HT-29 (cell line): ENCODE measurements at regions not wholly inside any gene's neighbourhood (a gene's known extent, or its start where the extent isn't known, plus 50 kb on each side); places are given as distances from the start of the nearest gene placed in this dataset.

Experiments
- DNase-seq: peaks from one replicate; pipeline ENCODE4 v3.0.0-alpha.2; 2015; ENCODE audit warnings: low spot score

DNA sequence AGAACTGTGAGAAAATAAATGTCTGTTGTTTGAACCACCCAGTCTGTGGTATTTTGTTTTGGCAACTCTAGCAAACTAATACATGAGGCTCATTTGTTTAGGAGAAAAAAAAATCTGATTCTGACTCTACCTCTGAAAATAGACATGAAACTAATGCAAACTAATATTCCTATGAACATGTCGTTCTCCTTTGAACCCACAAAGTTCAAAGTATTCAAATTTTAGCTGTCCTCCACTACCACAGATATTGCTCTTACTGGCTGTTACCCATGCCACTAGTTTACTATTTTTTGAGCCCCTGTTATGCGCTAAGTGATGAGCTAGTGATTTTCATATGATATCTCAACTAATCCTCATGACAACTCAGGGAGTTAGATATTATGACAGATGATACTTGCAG, 58.8 kb upstream of the ZNF804B start:
- no peak for DNase-seq

DNA sequence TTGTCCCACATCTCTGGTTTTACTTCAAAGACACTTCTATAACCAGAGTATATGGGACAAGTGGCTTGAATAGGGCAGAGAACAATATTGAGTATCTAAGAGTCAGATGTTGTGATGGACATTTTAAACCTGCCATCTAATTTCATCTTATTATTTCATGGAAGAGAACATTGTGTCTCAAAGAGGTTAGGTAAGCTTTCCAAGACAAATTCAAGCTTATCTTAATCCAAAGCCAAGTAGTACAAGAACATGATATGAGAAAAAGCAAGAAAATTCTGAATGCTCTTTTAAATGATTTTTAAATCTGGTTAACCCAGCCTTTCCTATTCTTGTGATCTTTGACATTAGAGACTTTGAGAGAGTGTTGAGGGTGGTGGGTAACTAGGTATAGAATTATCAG, 65.3 kb upstream of the ZNF804B start:
- DNase-seq: no peak

- no peak for DNase-seq
Observed at GRCh38 chr7:88693131-88693530, 66.4 kb upstream of the ZNF804B start.

DNA sequence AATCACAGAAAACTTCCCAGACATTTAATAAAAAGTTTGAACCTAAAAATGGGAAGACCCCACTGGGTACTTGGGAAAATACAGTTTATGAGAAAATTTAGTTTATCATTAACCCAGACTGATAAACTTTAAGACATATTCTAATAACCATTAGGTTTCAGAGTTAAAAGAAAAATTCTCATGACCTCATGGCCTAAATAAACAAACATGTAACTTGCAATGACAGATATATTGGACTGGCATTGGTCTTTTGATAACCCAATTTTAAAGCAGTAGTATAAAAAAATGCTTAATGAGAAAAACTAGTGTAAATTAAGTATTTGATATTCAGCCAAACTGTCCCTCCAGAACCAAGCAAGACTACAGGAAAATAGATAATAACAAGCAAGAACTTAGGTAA, 67.0 kb upstream of the ZNF804B start:
- DNase-seq: peak; percentile 2

GRCh38 chr7:88689821-88690220, 69.7 kb upstream of the ZNF804B start:
- no peak for DNase-seq

GRCh38 chr7:88688222-88688621, 71.3 kb upstream of the ZNF804B start:
- DNase-seq: no peak

GRCh38 chr7:88686468-88687229, 72.9 kb upstream of the ZNF804B start:
- no peak for DNase-seq

- no peak for DNase-seq
Observed at GRCh38 chr7:88681682-88682081, 77.8 kb upstream of the ZNF804B start.

GRCh38 chr7:88670536-88670935, 89.0 kb upstream of the ZNF804B start:
- no peak for DNase-seq

DNA sequence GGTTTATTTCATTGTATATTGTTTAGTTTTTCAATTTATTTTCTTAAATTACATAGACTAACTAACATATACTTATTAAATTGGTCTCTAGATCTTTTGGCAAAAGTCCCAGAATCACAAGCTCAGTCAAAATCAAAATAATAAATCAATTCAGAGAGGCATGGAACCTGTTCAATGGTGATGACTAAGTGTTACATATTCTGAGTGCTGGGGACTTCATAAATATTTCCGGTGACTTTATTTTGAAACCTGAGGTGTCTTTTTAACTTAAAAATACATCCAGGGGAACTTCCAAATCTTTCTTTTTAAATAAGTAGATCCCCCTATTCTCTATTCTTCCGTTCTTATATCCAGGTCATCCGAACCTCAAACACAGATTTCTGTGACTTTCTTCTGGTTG, 89.6 kb upstream of the ZNF804B start:
- DNase-seq: no peak

DNA sequence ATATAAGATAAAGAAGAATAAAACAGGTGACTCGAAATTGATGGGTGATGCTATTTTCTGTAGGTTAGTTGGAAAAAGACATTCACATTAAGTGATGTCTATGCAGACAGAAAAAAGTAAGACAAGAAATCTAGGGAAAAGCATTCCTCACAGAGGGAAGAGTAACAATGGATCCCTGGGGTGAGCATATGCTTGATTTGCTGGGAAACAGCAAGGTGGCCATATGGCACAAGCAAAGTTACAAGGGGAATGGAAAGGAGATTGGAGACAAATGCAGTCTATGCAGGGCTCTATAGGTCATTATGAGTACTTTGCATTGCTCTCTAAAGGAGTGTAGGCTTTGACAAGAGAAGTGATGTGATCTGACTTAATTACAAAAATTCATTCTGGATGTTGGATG, 90.9 kb upstream of the ZNF804B start:
- DNase-seq: no peak

DNA sequence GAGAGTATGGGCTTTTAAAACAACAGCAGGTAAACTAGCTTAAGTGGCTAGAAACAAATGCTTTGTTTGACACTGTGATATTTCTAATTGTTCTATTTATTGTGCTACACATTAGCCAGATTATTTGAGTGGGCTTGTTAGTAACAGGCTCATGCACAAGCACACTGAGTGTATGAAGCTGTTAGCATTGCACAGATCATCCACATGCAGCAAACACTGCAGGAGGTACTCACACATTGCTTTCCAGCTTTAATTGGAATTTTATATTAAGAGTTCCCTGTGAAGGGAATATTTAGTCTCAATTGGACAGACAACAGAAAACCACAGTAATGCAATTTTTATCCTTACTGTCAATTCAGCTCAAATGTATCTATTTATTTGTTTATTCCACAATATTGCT, 92.9 kb upstream of the ZNF804B start:
- DNase-seq: no peak

- peak; percentile 24 for DNase-seq
Observed at GRCh38 chr7:88665892-88666514, 93.5 kb upstream of the ZNF804B start.

DNA sequence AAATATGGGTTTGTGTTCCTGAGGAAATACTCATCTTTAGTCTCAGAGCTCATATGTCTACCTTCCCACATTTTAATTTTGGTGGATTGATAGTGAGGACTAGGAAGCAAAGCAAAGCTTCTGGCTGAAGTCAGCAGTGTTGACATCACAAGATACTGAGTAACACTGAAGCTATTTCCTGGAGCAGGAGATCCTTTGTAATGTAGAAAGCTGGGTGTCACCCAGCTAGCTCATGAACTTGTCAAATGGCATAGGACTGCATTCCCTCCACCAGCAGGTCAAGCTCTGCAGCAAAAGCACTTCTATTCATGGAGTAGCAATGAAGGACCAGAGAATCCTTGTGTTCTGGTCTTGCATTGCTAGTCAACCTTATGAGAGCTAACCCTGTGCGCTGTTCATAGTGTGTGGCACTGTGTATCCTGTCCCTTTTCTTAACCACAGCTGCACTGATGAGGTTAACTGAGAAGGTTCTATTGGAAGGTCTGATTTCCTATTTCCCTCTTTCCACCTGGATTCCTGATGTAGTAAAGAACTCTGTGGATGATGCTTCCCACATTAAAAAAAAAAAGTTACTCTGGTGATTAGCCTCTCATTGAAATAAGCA, 94.8 kb upstream of the ZNF804B start:
- peak; percentile 5 for DNase-seq

DNA sequence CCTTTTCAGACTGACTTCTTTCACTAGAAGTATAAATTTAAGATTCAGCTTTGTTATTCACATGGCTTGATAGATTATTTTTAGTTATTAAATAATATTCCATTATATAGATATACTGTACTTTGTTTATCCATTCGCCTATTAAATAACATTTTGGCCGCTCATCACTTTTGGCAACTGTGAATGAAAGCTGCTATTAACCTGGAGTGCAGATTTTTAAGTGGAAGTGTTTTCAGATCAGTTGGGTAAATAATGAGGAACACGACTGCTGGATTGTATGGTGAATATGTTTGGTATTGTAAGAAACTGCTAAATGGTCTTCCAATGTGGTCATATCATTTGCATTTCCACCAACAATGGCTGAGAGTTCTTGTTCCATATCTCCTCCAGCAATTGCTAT, 97.6 kb upstream of the ZNF804B start:
- DNase-seq: no peak

DNA sequence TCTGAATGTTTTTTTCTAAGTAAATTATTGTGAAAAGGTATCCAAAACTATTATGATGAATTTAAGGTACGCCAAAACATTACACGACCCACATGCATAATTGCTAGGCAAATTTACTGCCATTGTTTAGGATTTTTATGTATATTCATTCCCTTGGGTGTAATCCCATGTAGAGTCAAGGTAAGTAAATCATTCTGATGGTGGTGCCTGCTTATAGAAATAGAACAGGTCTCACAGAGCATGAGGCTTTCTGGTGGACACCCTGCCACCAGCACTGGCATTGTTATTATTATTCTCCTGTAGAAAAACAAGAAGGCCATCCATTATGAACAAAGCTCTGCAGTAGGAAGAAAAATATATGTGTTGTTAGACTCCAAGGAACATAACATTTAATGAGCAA, 111.7 kb upstream of the ZNF804B start:
- DNase-seq: no peak

- no peak for DNase-seq
Observed at GRCh38 chr7:88638583-88638982, 120.9 kb upstream of the ZNF804B start.

DNA sequence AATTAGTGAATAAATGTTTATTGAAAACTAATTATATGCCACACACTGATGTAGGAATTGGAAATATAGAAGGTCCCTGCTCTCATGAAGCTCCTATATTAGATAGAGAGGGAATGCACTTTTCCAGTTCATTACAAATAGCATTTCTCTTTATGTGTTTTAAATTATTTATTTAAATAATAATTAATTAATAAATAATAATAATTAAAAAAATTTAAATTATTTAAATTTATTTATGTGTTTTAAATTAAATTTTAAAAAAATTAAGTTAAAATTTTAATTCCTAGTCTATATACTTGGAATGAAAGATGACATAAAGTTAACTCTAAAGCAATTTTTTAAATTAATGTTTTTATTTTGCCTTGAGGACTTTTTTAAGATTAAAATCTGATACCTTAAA, 121.7 kb upstream of the ZNF804B start:
- DNase-seq: no peak

GRCh38 chr7:88635149-88635548, 124.4 kb upstream of the ZNF804B start:
- no peak for DNase-seq

DNA sequence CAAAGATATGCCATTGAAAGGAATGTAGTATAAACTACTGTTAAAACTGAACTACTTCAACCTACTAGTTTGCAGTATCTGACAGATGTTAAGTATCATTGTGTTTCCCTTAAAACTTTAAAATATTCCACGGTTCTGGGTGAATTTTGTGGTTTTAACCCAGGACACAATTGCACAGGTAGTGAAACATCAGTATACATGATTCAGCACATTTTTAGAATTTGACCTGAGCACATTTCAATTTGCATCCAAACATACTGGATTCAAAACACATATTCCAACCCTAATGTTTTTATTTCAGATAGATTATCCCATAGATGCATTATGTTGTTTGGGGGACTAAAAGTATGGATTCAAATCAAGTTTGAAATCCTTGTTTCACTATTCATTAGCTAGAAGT, 129.9 kb upstream of the ZNF804B start:
- DNase-seq: no peak

DNA sequence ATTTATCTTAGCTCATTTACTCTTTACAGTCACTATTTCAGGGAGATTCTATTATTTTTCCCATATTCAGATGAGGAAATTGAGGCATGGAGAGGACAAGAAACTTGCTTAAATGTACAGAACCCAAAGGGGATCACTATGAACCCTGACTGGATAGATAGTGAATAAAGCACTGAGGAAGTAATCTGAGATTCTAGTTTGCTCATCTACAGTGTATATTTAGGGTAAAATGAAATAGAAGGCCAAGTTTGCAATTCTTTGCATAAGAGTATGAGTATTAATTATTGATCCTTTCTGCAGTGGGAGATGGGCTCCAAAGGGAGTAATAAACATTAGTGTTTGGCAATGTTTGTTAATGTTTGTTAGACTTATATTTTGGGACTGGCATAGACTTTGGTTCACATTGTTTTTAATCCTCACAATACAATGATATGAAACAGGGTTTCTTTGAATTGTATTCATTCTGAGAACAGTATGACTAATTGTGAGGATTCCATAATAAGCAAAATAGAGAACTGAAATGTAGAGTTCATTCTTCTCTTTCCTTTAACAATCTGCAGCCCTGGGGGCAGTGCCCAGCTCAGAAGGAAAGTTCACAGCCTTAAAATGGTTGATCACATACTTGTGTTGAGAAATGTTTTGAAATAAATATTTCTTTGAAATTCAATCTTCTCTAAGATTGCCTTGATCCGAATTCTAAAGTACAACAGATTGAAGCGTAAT, 131.0 kb upstream of the ZNF804B start:
- DNase-seq: no peak

DNA sequence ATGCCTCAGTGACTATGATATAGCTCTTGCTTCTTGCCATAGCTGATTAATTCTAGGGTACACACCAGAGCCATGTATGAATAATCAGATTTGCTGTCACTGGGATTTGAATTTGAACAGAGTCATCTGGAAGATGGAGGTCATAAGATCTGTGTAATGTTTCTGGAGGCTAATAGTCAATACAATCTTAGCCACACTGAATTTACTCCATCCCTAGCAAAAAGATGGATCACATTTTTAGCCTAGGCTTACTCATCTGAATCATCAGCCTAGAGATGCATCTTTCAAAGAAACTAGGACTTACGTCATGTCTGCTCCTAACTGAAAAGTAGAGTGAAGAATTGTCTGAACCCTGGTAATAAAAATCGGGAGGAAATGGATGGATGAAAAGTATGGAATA, 142.3 kb upstream of the ZNF804B start:
- no peak for DNase-seq

DNA sequence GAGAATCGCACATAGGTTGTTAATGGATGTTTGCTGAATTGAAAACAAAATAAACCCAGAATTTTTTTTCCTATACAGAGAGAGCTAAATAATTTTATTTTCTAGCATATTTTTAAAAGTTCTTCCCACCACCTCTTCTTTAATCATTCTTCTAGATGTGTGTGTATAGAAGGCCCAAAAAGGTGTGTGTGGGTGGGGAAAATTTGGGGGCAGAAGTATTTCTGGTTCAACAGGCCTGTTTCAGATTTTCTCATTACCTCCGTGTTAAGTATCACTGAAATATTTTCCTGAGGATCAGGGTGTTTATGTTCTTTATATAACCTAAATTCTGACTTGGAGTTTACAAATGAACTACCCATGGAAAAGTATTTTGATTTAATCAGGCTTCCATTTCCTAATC, 144.2 kb upstream of the ZNF804B start:
- no peak for DNase-seq
